Liver (tissue), 3 donors: ENCODE measurements at regions not wholly inside any gene's neighbourhood (a gene's known extent, or its start where the extent isn't known, plus 50 kb on each side); places are given as distances from the start of the nearest gene placed in this dataset.

Experiments
- GABPA ChIP-seq, 2 donors: IDR thresholded peaks in 1 of 2; conservative IDR thresholded peaks in 1 of 2; 2 replicates each; pipeline ENCODE4 v1.6.1; 2016; ENCODE audit warnings: antibody characterized with exemption in 2 of 2, mild to moderate bottlenecking in 1 of 2, moderate library complexity in 1 of 2
- TAF1 ChIP-seq: conservative IDR thresholded peaks from 2 replicates; pipeline ENCODE4 v1.6.1; 2016; ENCODE audit warnings: antibody characterized with exemption, mild to moderate bottlenecking
- YY1 ChIP-seq: IDR thresholded peaks from 2 replicates; pipeline ENCODE4 v1.6.1; 2016; ENCODE audit warnings: antibody characterized with exemption, mild to moderate bottlenecking
- TF ChIP-seq, protein P1 (sequence below): fragments of 150-350 bp; IDR thresholded peaks from 2 replicates; pipeline ENCODE4 v1.5.1; 2017; ENCODE audit warnings: improper control_type of control experiment, low read depth, low read length; ENCODE audit not compliant: missing input control
- TF ChIP-seq, protein P2 (sequence below): IDR thresholded peaks from 2 replicates; pipeline ENCODE4 v1.6.1; 2016; ENCODE audit warnings: antibody characterized with exemption
- TF ChIP-seq, protein P3 (sequence below): IDR thresholded peaks from 2 replicates; pipeline ENCODE4 v1.6.1; 2016; ENCODE audit warnings: antibody characterized with exemption, mild to moderate bottlenecking
- TF ChIP-seq, protein P4 (sequence below): IDR thresholded peaks from 2 replicates; pipeline ENCODE4 v1.6.1; 2016; ENCODE audit warnings: antibody characterized with exemption
- donor health status: healthy.
- donor health status: healthy.

DNA sequence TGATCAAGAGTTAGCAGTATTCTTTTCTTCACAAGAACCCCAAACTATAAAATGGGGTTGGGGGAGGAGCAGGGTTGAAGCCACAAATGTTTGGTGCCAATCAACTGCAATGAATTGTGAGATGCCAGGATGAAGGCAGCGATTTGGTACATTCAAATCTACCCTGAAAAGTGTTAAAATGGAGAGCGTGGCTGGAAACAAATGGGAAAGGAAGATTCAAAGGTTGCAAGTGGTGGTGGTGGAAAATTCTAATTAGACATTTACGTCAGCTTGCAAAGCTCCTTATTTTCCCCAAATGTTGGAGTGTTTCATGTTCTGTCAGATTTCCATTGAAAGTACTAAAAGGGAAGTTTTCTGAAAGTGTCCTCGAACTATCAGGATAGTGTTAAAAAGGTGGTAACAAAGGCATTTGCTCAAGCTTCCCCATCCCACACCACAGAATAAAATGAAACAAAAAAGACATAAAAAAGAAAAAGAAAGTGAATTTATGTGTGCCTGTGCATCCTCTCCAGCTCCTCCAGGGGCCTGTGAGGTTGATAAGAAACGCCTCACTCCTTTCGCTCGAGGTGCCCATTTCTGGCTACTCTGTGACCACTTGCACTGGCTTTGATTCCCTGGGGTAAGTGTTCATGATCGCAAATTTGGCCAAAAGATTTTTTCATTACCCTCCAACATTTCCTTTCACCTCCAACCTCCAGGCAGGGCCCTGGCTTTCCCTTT, 424.1 kb upstream of the POU3F3 start:
- TF ChIP-seq, protein P1, sequence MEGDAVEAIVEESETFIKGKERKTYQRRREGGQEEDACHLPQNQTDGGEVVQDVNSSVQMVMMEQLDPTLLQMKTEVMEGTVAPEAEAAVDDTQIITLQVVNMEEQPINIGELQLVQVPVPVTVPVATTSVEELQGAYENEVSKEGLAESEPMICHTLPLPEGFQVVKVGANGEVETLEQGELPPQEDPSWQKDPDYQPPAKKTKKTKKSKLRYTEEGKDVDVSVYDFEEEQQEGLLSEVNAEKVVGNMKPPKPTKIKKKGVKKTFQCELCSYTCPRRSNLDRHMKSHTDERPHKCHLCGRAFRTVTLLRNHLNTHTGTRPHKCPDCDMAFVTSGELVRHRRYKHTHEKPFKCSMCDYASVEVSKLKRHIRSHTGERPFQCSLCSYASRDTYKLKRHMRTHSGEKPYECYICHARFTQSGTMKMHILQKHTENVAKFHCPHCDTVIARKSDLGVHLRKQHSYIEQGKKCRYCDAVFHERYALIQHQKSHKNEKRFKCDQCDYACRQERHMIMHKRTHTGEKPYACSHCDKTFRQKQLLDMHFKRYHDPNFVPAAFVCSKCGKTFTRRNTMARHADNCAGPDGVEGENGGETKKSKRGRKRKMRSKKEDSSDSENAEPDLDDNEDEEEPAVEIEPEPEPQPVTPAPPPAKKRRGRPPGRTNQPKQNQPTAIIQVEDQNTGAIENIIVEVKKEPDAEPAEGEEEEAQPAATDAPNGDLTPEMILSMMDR: no peak
- TF ChIP-seq TAF1: no peak
- TF ChIP-seq, protein P2, sequence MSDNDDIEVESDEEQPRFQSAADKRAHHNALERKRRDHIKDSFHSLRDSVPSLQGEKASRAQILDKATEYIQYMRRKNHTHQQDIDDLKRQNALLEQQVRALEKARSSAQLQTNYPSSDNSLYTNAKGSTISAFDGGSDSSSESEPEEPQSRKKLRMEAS: no peak
- TF ChIP-seq, protein P3, sequence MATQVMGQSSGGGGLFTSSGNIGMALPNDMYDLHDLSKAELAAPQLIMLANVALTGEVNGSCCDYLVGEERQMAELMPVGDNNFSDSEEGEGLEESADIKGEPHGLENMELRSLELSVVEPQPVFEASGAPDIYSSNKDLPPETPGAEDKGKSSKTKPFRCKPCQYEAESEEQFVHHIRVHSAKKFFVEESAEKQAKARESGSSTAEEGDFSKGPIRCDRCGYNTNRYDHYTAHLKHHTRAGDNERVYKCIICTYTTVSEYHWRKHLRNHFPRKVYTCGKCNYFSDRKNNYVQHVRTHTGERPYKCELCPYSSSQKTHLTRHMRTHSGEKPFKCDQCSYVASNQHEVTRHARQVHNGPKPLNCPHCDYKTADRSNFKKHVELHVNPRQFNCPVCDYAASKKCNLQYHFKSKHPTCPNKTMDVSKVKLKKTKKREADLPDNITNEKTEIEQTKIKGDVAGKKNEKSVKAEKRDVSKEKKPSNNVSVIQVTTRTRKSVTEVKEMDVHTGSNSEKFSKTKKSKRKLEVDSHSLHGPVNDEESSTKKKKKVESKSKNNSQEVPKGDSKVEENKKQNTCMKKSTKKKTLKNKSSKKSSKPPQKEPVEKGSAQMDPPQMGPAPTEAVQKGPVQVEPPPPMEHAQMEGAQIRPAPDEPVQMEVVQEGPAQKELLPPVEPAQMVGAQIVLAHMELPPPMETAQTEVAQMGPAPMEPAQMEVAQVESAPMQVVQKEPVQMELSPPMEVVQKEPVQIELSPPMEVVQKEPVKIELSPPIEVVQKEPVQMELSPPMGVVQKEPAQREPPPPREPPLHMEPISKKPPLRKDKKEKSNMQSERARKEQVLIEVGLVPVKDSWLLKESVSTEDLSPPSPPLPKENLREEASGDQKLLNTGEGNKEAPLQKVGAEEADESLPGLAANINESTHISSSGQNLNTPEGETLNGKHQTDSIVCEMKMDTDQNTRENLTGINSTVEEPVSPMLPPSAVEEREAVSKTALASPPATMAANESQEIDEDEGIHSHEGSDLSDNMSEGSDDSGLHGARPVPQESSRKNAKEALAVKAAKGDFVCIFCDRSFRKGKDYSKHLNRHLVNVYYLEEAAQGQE: no peak
- peak; percentile 41 for TF ChIP-seq YY1
- TF ChIP-seq GABPA (IDR thresholded peaks at IDR 0.05 in 1 of 2, conservative IDR thresholded peaks at IDR 0.05 in 1 of 2): no peak
- TF ChIP-seq, protein P4, sequence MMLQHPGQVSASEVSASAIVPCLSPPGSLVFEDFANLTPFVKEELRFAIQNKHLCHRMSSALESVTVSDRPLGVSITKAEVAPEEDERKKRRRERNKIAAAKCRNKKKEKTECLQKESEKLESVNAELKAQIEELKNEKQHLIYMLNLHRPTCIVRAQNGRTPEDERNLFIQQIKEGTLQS: no peak
